ENCODE measurements at regions not wholly inside any gene's neighbourhood (a gene's known extent, or its start where the extent isn't known, plus 50 kb on each side); places are given as distances from the start of the nearest gene placed in this dataset.

GRCh38 chr5:109610581-109610980 is 79.1 kb upstream of the MAN2A1 start:
- ChIA-PET RAD21 (ENCODE audit: low non-redundant PET in 1 of 2, low total read pairs in 2 of 2, uncharacterized antibody in 2 of 2, unreplicated experiment in 2 of 2) (no interaction called here), CTCF (no interaction called here), POLR2A (no interaction called here)
- Histone ChIP-seq H3K79me2 (ENCODE audit: insufficient read depth, low read length) (no peaks in the 10 kb centered on the region), H4K20me1 (ENCODE audit: insufficient read depth) (no peaks in the 10 kb centered on the region), H3K9ac (ENCODE audit: low read length) (no peak overlapping the region), H2AFZ (ENCODE audit: low read depth, low read length, poor library complexity, severe bottlenecking) (no peak overlapping the region), H3K36me3 (ENCODE audit: control insufficient read depth in 1 of 2, insufficient read depth in 2 of 2, low read length in 2 of 2) (no peaks in the 10 kb centered on the region), H3K4me2 (ENCODE audit: low read length) (no peak overlapping the region), H3K9me2 (ENCODE audit: insufficient read depth) (no peaks in the 10 kb centered on the region), H3K4me1 (ENCODE audit: control insufficient read depth in 1 of 2, insufficient read depth in 2 of 2, low read length in 2 of 2) (no peaks in the 10 kb centered on the region), H3K9me3 (ENCODE audit: control insufficient read depth in 1 of 2, insufficient read depth in 1 of 2, low read depth in 1 of 2, low read length in 2 of 2) (no peaks in the 10 kb centered on the region), H3K27ac (ENCODE audit: low read depth, low read length) (no peak overlapping the region), H3K27me3 (ENCODE audit: insufficient read depth, low read length) (no peaks in the 10 kb centered on the region), H3K4me3 (replicated peaks in 1 of 2; ENCODE audit: low read depth in 1 of 2, low read length in 2 of 2) (no peak overlapping the region)
- DNase-seq (ENCODE audit: low read depth, low spot score) (no peak), ATAC-seq (no peak)
- intact Hi-C loops (cut with micrococcal nuclease), result no loop called here
- no peak for TF ChIP-seq EZH2 (IDR thresholded peaks at IDR 0.05)
- BruUV-seq (replicated peaks), result no TSS peak

DNA sequence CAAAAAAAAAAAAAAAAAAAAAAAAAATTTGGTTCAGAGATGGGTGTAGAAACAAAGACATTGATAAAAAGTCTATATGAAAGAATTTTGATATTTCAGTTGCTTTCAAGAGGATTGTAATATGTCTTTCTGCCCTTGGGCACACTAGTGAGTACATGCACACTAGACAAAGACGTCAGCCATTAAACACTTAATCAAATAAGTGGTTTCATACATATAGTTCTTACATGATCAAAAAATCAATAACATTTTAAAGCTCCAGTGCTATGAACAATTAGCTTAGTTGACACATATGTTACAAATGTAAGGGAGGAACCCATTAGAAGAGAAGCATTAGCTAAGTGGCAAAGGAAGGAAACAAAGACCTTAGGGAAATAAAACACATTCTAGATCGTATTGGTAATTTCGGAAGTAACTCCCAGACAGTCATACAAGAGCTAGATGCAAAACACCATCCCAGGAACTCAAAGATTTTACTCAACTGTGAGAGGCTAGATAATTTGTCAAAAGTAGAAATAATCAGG is 84.5 kb upstream of the MAN2A1 start:
- intact Hi-C loops (cut with micrococcal nuclease), result no loop called here
- no TSS peak for BruUV-seq (replicated peaks)
- H3K4me3 ChIP-seq (replicated peaks in 1 of 2; ENCODE audit: low read depth in 1 of 2, low read length in 2 of 2), result no peak overlapping the region
- TF ChIP-seq CBX3 (IDR thresholded peaks at IDR 0.05; ENCODE audit: low read depth) (no peak), TCF7L2 (IDR thresholded peaks at IDR 0.05; ENCODE audit: borderline replicate concordance, extremely low read depth, insufficient read depth, insufficient read length) (no peak), POLR2AphosphoS5 (IDR thresholded peaks at IDR 0.05; ENCODE audit: low read depth, low read length) (no peak), JUND (IDR thresholded peaks at IDR 0.05) (no peak)
- TF ChIP-seq, protein P1, sequence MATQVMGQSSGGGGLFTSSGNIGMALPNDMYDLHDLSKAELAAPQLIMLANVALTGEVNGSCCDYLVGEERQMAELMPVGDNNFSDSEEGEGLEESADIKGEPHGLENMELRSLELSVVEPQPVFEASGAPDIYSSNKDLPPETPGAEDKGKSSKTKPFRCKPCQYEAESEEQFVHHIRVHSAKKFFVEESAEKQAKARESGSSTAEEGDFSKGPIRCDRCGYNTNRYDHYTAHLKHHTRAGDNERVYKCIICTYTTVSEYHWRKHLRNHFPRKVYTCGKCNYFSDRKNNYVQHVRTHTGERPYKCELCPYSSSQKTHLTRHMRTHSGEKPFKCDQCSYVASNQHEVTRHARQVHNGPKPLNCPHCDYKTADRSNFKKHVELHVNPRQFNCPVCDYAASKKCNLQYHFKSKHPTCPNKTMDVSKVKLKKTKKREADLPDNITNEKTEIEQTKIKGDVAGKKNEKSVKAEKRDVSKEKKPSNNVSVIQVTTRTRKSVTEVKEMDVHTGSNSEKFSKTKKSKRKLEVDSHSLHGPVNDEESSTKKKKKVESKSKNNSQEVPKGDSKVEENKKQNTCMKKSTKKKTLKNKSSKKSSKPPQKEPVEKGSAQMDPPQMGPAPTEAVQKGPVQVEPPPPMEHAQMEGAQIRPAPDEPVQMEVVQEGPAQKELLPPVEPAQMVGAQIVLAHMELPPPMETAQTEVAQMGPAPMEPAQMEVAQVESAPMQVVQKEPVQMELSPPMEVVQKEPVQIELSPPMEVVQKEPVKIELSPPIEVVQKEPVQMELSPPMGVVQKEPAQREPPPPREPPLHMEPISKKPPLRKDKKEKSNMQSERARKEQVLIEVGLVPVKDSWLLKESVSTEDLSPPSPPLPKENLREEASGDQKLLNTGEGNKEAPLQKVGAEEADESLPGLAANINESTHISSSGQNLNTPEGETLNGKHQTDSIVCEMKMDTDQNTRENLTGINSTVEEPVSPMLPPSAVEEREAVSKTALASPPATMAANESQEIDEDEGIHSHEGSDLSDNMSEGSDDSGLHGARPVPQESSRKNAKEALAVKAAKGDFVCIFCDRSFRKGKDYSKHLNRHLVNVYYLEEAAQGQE (IDR thresholded peaks at IDR 0.05; ENCODE audit: low read depth), result no peak
- TF ChIP-seq, protein P2, sequence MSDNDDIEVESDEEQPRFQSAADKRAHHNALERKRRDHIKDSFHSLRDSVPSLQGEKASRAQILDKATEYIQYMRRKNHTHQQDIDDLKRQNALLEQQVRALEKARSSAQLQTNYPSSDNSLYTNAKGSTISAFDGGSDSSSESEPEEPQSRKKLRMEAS (IDR thresholded peaks at IDR 0.05), result no peak
- ATAC-seq (no peak), DNase-seq (ENCODE audit: low read depth, low spot score) (no peak)
- H2AFZ ChIP-seq (ENCODE audit: low read depth, low read length, poor library complexity, severe bottlenecking), result no peak overlapping the region
- no peaks in the 10 kb centered on the region for H3K9me2 ChIP-seq (ENCODE audit: insufficient read depth)
- ChIA-PET RAD21 (ENCODE audit: low non-redundant PET in 1 of 2, low total read pairs in 2 of 2, uncharacterized antibody in 2 of 2, unreplicated experiment in 2 of 2) (no interaction called here), CTCF (no interaction called here), POLR2A (no interaction called here)
- no peaks in the 10 kb centered on the region for H3K36me3 ChIP-seq (ENCODE audit: control insufficient read depth in 1 of 2, insufficient read depth in 2 of 2, low read length in 2 of 2)
- H3K27me3 ChIP-seq (ENCODE audit: insufficient read depth, low read length), result no peaks in the 10 kb centered on the region
- H3K9ac ChIP-seq (ENCODE audit: low read length), result no peak overlapping the region
- H3K79me2 ChIP-seq (ENCODE audit: insufficient read depth, low read length), result no peaks in the 10 kb centered on the region
- no peaks in the 10 kb centered on the region for H3K4me1 ChIP-seq (ENCODE audit: control insufficient read depth in 1 of 2, insufficient read depth in 2 of 2, low read length in 2 of 2)
- H4K20me1 ChIP-seq (ENCODE audit: insufficient read depth), result no peaks in the 10 kb centered on the region
- no peaks in the 10 kb centered on the region for H3K9me3 ChIP-seq (ENCODE audit: control insufficient read depth in 1 of 2, insufficient read depth in 1 of 2, low read depth in 1 of 2, low read length in 2 of 2)
- H3K4me2 ChIP-seq (ENCODE audit: low read length), result no peak overlapping the region
- H3K27ac ChIP-seq (ENCODE audit: low read depth, low read length), result no peak overlapping the region

All from HCT116 (cell line).